ENCODE measurements at regions not wholly inside any gene's neighbourhood (a gene's known extent, or its start where the extent isn't known, plus 50 kb on each side); places are given as distances from the start of the nearest gene placed in this dataset.

DNA sequence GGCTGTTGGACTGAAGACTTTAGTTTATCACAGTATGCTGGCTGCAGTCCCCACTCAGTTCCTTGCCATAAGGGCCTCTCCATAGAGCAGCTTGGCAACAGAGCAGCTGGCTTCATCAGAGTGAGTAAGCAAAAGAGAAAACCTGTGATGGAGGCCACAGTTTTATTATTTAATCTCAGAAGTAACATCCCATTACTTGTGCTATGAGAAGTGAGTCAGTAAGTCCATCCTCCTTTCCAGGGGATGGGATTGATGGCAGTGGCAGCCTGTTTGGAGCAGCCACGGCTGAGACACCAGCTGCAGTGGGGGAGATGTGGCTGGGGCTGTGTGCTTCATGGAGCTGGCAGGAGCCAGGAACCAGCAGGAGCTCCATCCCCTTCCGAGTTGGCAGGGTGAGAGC is 138.5 kb upstream of the SRRM4 start:
- DNase-seq: no peak
- intact Hi-C loops (cut with DNase I; ENCODE audit: low total_unique reads) (no loop called here), in situ Hi-C loops (cut with MboI; ENCODE audit: low pct_ligation_motif_present in 1 of 4, low pct_unique_long_range_greater_than_20kb in 1 of 4, low sequenced_read_pairs in 3 of 4) (no loop called here)
- Histone ChIP-seq H3K4me1 (no peaks in the 10 kb centered on the region), H3K4me3 (no peak overlapping the region), H3K36me3 (no peaks in the 10 kb centered on the region), H3K9me3 (no peaks in the 10 kb centered on the region), H3K27ac (no peak overlapping the region), H3K27me3 (no peaks in the 10 kb centered on the region)
- no peak for TF ChIP-seq POLR2AphosphoS5 (IDR thresholded peaks at IDR 0.05)
- TF ChIP-seq, protein P1, sequence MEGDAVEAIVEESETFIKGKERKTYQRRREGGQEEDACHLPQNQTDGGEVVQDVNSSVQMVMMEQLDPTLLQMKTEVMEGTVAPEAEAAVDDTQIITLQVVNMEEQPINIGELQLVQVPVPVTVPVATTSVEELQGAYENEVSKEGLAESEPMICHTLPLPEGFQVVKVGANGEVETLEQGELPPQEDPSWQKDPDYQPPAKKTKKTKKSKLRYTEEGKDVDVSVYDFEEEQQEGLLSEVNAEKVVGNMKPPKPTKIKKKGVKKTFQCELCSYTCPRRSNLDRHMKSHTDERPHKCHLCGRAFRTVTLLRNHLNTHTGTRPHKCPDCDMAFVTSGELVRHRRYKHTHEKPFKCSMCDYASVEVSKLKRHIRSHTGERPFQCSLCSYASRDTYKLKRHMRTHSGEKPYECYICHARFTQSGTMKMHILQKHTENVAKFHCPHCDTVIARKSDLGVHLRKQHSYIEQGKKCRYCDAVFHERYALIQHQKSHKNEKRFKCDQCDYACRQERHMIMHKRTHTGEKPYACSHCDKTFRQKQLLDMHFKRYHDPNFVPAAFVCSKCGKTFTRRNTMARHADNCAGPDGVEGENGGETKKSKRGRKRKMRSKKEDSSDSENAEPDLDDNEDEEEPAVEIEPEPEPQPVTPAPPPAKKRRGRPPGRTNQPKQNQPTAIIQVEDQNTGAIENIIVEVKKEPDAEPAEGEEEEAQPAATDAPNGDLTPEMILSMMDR (IDR thresholded peaks at IDR 0.05): no peak
- TF ChIP-seq POLR2A (IDR thresholded peaks at IDR 0.05): no peak
- no peak for TF ChIP-seq EP300 (IDR thresholded peaks at IDR 0.05; ENCODE audit: low read depth)
- 17% methylated on average over 1 of the region's 2 CpGs; no CpG with 5 or more reads in 1 of the 2 donors for WGBS, 2 donors (ENCODE audit: low coverage in 1 of 2)

DNA sequence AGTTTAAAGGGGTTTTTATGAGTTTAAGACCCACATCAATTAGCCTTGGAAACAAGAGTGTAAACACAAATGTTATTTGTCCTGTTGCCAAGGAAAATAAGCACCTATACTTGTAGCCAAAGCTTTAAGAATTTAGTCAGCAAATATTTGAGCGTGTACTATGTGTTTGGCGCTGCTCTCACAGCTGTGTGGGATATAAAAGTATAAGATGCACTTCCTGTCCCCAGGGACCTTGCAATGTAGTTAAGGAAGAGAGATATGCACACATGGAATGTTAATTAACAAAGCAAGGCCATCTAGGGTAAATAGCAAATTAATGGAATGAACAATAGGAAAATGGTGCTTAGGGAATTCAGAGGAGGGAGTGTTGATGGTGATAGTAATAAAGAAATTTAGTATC is 134.9 kb upstream of the SRRM4 start:
- in situ Hi-C loops (cut with MboI; ENCODE audit: low pct_ligation_motif_present in 1 of 4, low pct_unique_long_range_greater_than_20kb in 1 of 4, low sequenced_read_pairs in 3 of 4) (no loop called here), intact Hi-C loops (cut with DNase I; ENCODE audit: low total_unique reads) (no loop called here)
- WGBS, 2 donors (ENCODE audit: low coverage in 1 of 2): 19 to 32% methylated on average over 2 of the region's 2 CpGs
- no peak for DNase-seq
- H3K27me3 ChIP-seq: no peaks in the 10 kb centered on the region
- no peaks in the 10 kb centered on the region for H3K9me3 ChIP-seq
- H3K4me3 ChIP-seq: no peak overlapping the region
- no peaks in the 10 kb centered on the region for H3K4me1 ChIP-seq
- TF ChIP-seq POLR2A (IDR thresholded peaks at IDR 0.05) (no peak), EP300 (IDR thresholded peaks at IDR 0.05; ENCODE audit: low read depth) (no peak), POLR2AphosphoS5 (IDR thresholded peaks at IDR 0.05) (no peak)
- TF ChIP-seq, protein P1 (IDR thresholded peaks at IDR 0.05): no peak
- no peaks in the 10 kb centered on the region for H3K36me3 ChIP-seq
- H3K27ac ChIP-seq: no peak overlapping the region

DNA sequence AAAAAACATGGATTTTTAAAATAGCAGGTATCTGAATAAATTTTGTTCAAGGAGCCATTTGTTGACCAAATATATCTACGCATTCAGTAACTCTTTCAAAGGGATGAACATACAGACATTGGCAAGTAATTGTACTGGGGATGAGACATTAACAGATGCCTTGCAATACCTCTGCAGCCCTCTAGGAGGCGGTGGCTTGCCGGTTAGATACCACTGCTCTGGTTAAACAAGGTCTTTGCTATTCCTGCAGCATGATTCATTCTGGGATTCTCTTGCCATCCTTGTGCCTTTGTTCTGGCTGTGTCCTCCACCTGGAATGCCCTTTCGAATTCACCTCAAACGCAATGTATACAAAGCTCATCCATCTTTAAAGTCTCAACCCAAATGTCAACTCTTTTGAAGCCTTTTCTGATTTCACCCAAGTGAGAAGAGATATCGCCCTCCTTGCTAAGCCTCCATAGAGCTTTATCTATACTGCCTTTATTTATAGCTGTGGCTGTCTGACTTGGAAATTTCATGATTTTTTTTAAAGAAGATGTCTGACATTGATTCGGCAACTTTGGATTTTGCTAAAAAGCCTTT is 131.0 kb upstream of the SRRM4 start:
- intact Hi-C loops (cut with DNase I; ENCODE audit: low total_unique reads) (loop anchor here (10.0 kb wide), 1 partner anchor 446 kb away; no protein-coding TSS in a partner anchor), in situ Hi-C loops (cut with MboI; ENCODE audit: low pct_ligation_motif_present in 1 of 4, low pct_unique_long_range_greater_than_20kb in 1 of 4, low sequenced_read_pairs in 3 of 4) (no loop called here)
- 44 to 50% methylated on average over 3 to 7 of the region's 7 CpGs for WGBS, 2 donors (ENCODE audit: low coverage in 1 of 2)
- no peak for TF ChIP-seq POLR2A (IDR thresholded peaks at IDR 0.05)
- TF ChIP-seq POLR2AphosphoS5 (IDR thresholded peaks at IDR 0.05): no peak
- TF ChIP-seq, protein P1 (IDR thresholded peaks at IDR 0.05): peak in 4 of 5 experiments; percentile 11 to 45 (median 36)
- no peaks in the 10 kb centered on the region for H3K4me1 ChIP-seq
- no peak overlapping the region for H3K27ac ChIP-seq
- H3K36me3 ChIP-seq: no peaks in the 10 kb centered on the region
- no peaks in the 10 kb centered on the region for H3K27me3 ChIP-seq
- H3K9me3 ChIP-seq: no peaks in the 10 kb centered on the region
- no peak overlapping the region for H3K4me3 ChIP-seq
- DNase-seq: peak; percentile 10

DNA sequence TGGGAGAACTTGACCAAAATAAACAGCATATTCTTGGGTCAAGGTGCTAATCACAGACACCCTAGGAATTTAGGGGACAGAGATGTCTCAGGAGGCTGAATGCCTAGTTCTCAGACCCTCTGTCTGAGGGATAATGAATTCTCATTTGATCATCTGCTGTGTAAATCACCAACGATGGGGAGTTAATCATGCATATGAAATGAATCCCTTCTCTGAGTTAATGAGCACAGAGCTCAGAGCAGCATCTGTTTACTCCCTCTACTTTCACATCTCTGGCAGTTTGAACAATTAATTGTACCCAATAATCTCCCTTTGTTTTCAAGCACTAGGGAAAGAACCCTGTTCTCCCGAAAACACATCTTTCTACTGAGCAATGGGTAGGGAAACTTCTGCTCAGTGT is 129.4 kb upstream of the SRRM4 start:
- H3K27me3 ChIP-seq: no peaks in the 10 kb centered on the region
- no peaks in the 10 kb centered on the region for H3K9me3 ChIP-seq
- H3K36me3 ChIP-seq: no peaks in the 10 kb centered on the region
- H3K4me1 ChIP-seq: no peaks in the 10 kb centered on the region
- TF ChIP-seq POLR2A (IDR thresholded peaks at IDR 0.05) (no peak), POLR2AphosphoS5 (IDR thresholded peaks at IDR 0.05) (no peak), EP300 (IDR thresholded peaks at IDR 0.05; ENCODE audit: low read depth) (no peak)
- TF ChIP-seq, protein P1 (IDR thresholded peaks at IDR 0.05): no peak
- in situ Hi-C loops (cut with MboI; ENCODE audit: low pct_ligation_motif_present in 1 of 4, low pct_unique_long_range_greater_than_20kb in 1 of 4, low sequenced_read_pairs in 3 of 4): no loop called here
- WGBS, 2 donors (ENCODE audit: low coverage in 1 of 2): 56 to 67% methylated on average over 1 to 2 of the region's 2 CpGs
- H3K27ac ChIP-seq: no peak overlapping the region
- H3K4me3 ChIP-seq: no peak overlapping the region
- no peak for DNase-seq
- intact Hi-C loops (cut with DNase I; ENCODE audit: low total_unique reads): loop anchor here (10.0 kb wide), 1 partner anchor 447 kb away; no protein-coding TSS in a partner anchor
